PFSK-1 (cell line): ENCODE measurements at regions not wholly inside any gene's neighbourhood (a gene's known extent, or its start where the extent isn't known, plus 50 kb on each side); places are given as distances from the start of the nearest gene placed in this dataset.
A peak's percentile ranks its signal among the peaks of the same experiment; 100 is the strongest.

Source experiments
- FOXP2 ChIP-seq: optimal IDR thresholded peaks from 2 replicates; pipeline ENCODE3; 2011; ENCODE audit warnings: borderline replicate concordance, control low read depth, inconsistent platforms; ENCODE audit not compliant: insufficient read depth; ENCODE audit errors: extremely low read length, extremely low read depth
- POLR2AphosphoS5 ChIP-seq: IDR thresholded peaks from 2 replicates; pipeline ENCODE4 v1.6.1; 2012; ENCODE audit warnings: low read depth, mild to moderate bottlenecking, control low read depth, low read length, moderate library complexity
- REST ChIP-seq, 2 experiments: IDR thresholded peaks; 2 replicates each; pipeline versions ENCODE4 v1.6.1 to v1.8.0; 2011 to 2012; ENCODE audit warnings: low read depth in 2 of 2, low read length in 2 of 2, control low read depth in 1 of 2, inconsistent platforms in 1 of 2, mild to moderate bottlenecking in 1 of 2, moderate library complexity in 1 of 2; ENCODE audit not compliant: insufficient read depth in 1 of 2
- SIN3A ChIP-seq: IDR thresholded peaks from 2 replicates; pipeline ENCODE4 v1.6.1; 2012; ENCODE audit warnings: mild to moderate bottlenecking, low read length, moderate library complexity, borderline replicate concordance; ENCODE audit not compliant: insufficient read depth
- TAF1 ChIP-seq: IDR thresholded peaks from 2 replicates; pipeline ENCODE4 v1.6.1; 2012; ENCODE audit warnings: low read length, control low read depth, borderline replicate concordance; ENCODE audit not compliant: insufficient read depth

GRCh38 chr6:22141241-22141745 is 155.5 kb downstream of the PRL start:
- no peak for TF ChIP-seq TAF1
- TF ChIP-seq REST (IDR thresholded peaks at IDR 0.05; ENCODE audit: insufficient read depth in 1 of 2, low read depth in 2 of 2, low read length in 2 of 2): peak in 1 of 2 experiments; percentile 76; a peak in 2 of 4 replicates

GRCh38 chr6:22142856-22143255 is 154.0 kb downstream of the PRL start:
- TF ChIP-seq POLR2AphosphoS5: no peak

- TF ChIP-seq POLR2AphosphoS5 (no peak), REST (IDR thresholded peaks at IDR 0.05; ENCODE audit: insufficient read depth in 1 of 2, low read depth in 2 of 2, low read length in 2 of 2) (no peak), FOXP2 (no peak), TAF1 (no peak), SIN3A (no peak)
Observed at GRCh38 chr6:22145376-22145775, 151.5 kb downstream of the PRL start.

GRCh38 chr6:22145823-22146677 is 150.8 kb downstream of the PRL start:
- TF ChIP-seq REST (IDR thresholded peaks at IDR 0.05; ENCODE audit: insufficient read depth in 1 of 2, low read depth in 2 of 2, low read length in 2 of 2): no peak
- no peak for TF ChIP-seq SIN3A
- no peak for TF ChIP-seq POLR2AphosphoS5
- no peak for TF ChIP-seq FOXP2
- TF ChIP-seq TAF1: no peak

GRCh38 chr6:22146678-22146930 is 150.2 kb downstream of the PRL start:
- TF ChIP-seq TAF1: no peak
- no peak for TF ChIP-seq REST (IDR thresholded peaks at IDR 0.05; ENCODE audit: insufficient read depth in 1 of 2, low read depth in 2 of 2, low read length in 2 of 2)
- TF ChIP-seq POLR2AphosphoS5: no peak
- TF ChIP-seq FOXP2: no peak
